ENCODE measurements at regions not wholly inside any gene's neighbourhood (a gene's known extent, or its start where the extent isn't known, plus 50 kb on each side); places are given as distances from the start of the nearest gene placed in this dataset.

DNA sequence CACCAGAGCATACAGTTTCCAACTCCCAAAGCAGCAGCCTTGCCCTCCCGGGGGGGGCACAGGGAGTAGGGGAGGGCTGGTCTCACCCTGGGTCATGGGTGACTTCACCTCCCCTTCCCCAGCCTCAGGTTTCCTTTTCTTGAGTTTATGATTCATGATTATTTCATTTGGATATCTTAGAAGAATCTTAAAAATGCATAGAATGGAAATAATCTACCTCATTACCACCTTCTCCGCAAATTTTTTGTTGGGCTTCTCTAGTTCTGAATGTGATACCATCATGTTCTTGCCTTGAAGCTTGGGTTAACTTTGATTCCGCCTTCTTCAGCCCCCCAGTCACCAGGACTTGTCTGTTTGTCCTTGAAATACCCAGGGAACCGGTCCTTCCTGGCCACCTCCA, 148.8 kb upstream of the ROPN1 start:
- TF ChIP-seq SPI1 (IDR thresholded peaks at IDR 0.05; ENCODE audit: borderline replicate concordance, low read depth) (no peak), POLR2AphosphoS5 (IDR thresholded peaks at IDR 0.05; ENCODE audit: low read depth) (no peak)
